Vagina (tissue), 2 donors: ENCODE measurements at regions not wholly inside any gene's neighbourhood (a gene's known extent, or its start where the extent isn't known, plus 50 kb on each side); places are given as distances from the start of the nearest gene placed in this dataset.

ENCODE experiments used
- DNase-seq, 2 donors: peaks; one replicate each; pipeline ENCODE4 v3.0.0-alpha.2; 2017; ENCODE audit errors: extremely low spot score in 2 of 2
- H3K27ac ChIP-seq: fragments of 200-600 bp; sonication (generic); one replicate; pipeline ENCODE4 v1.5.1; 2019
- H3K27me3 ChIP-seq: fragments of 200-600 bp; sonication (generic); one replicate; pipeline ENCODE4 v1.5.1; 2019
- H3K36me3 ChIP-seq, 2 donors: fragments of 200-600 bp; sonication (generic); one replicate each; pipeline ENCODE4 v1.5.1; 2017 to 2019
- H3K4me1 ChIP-seq: fragments of 200-600 bp; sonication (generic); one replicate; pipeline ENCODE4 v1.5.1; 2019
- H3K4me3 ChIP-seq, 2 donors: fragments of 200-600 bp; sonication (generic); 1 replicate in 1 of 2; 2 replicates in 1 of 2; pipeline ENCODE4 v1.5.1; 2016 to 2019
- H3K9me3 ChIP-seq: fragments of 200-600 bp; sonication (generic); one replicate; pipeline ENCODE4 v1.5.1; 2019
- POLR2A ChIP-seq, 2 donors: fragments of 450-650 bp; IDR thresholded peaks; one replicate each; pipeline ENCODE4 v1.6.1; 2017; ENCODE audit warnings: antibody characterized with exemption in 2 of 2, mild to moderate bottlenecking in 2 of 2, moderate library complexity in 2 of 2
- POLR2AphosphoS5 ChIP-seq, 2 donors: sonication (generic); formaldehyde crosslinking; IDR thresholded peaks; one replicate each; pipeline ENCODE4 v1.9.0; 2017; ENCODE audit warnings: antibody characterized with exemption in 2 of 2, mild to moderate bottlenecking in 2 of 2, low read depth in 1 of 2; ENCODE audit not compliant: insufficient read depth in 1 of 2
- intact Hi-C: fragments of 100-400 bp; cut with DNase I; formaldehyde crosslinking; loops from one replicate; pipeline ENCODE4 v1.15.1; 2023
- TF ChIP-seq, protein P1 (sequence below), 3 experiments: fragments of 450-650 bp in 2 of 3; fragments of 200-600 bp in 1 of 3; sonication (generic) in 1 of 3; IDR thresholded peaks; one replicate each; pipeline ENCODE4 v1.5.1; 2017 to 2019; ENCODE audit warnings: antibody characterized with exemption in 3 of 3, mild to moderate bottlenecking in 2 of 3, moderate library complexity in 2 of 3

DNA sequence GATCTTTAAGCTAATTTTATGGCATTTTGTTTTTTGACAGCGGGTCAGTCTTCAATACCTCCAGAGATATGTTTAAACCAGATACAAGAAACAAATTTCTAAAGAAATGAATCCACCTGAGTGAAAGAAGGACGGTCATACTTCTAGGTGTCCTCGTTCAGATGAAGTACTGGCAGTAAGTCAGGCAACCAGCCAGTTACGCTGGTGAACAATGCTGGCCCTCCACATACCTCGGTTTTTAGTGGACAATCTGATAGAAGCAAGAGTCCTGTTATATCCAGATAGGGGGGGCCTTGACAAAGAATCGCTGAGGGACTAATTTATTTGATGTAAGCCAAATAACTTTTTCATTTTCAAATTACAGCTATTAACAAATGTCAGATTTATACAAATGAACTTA lies 266.4 kb upstream of the KLF14 start:
- H3K36me3 ChIP-seq: peaks cover 0 to 7% of the 10 kb centered on the region in 2 donors
- H3K27ac ChIP-seq: no peak overlapping the region
- no peak for DNase-seq
- H3K4me1 ChIP-seq: peaks cover 58% of the 10 kb centered on the region
- H3K27me3 ChIP-seq: no peaks in the 10 kb centered on the region
- H3K4me3 ChIP-seq: no peak overlapping the region
- TF ChIP-seq POLR2AphosphoS5 (IDR thresholded peaks at IDR 0.05; ENCODE audit: insufficient read depth in 1 of 2, low read depth in 1 of 2) (no peak), POLR2A (IDR thresholded peaks at IDR 0.05) (no peak)
- TF ChIP-seq, protein P1, sequence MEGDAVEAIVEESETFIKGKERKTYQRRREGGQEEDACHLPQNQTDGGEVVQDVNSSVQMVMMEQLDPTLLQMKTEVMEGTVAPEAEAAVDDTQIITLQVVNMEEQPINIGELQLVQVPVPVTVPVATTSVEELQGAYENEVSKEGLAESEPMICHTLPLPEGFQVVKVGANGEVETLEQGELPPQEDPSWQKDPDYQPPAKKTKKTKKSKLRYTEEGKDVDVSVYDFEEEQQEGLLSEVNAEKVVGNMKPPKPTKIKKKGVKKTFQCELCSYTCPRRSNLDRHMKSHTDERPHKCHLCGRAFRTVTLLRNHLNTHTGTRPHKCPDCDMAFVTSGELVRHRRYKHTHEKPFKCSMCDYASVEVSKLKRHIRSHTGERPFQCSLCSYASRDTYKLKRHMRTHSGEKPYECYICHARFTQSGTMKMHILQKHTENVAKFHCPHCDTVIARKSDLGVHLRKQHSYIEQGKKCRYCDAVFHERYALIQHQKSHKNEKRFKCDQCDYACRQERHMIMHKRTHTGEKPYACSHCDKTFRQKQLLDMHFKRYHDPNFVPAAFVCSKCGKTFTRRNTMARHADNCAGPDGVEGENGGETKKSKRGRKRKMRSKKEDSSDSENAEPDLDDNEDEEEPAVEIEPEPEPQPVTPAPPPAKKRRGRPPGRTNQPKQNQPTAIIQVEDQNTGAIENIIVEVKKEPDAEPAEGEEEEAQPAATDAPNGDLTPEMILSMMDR (IDR thresholded peaks at IDR 0.05): no peak
- H3K9me3 ChIP-seq: no peaks in the 10 kb centered on the region
- intact Hi-C loops: no loop called here

DNA sequence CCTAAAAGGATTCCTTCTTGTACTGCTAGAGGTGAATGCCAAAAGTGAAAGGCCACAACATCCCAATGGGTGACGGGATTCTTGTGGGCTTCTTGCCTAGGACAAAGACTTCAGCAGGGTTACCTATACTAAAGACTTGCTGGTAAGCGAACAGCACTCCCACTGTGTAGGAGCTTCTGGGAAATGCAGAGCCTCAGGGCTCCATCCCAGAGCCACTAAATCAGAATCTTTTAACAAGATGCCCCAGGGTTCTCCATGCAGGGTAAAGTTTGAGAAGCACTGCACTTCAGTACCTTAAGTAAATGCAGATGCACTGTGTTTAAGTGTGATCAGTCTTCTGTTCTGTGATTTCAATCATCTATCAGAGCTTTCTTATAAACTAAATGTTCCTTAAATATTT lies 266.9 kb upstream of the KLF14 start:
- H3K4me1 ChIP-seq: peaks cover 53% of the 10 kb centered on the region
- TF ChIP-seq POLR2A (IDR thresholded peaks at IDR 0.05) (no peak), POLR2AphosphoS5 (IDR thresholded peaks at IDR 0.05; ENCODE audit: insufficient read depth in 1 of 2, low read depth in 1 of 2) (no peak)
- TF ChIP-seq, protein P1 (IDR thresholded peaks at IDR 0.05): no peak
- no peaks in the 10 kb centered on the region for H3K9me3 ChIP-seq
- no peak overlapping the region for H3K4me3 ChIP-seq
- intact Hi-C loops: no loop called here
- no peak overlapping the region for H3K27ac ChIP-seq
- H3K27me3 ChIP-seq: no peaks in the 10 kb centered on the region
- peak in 1 of 2 donors; percentile 37 for DNase-seq
- peaks cover 0 to 7% of the 10 kb centered on the region in 2 donors for H3K36me3 ChIP-seq

DNA sequence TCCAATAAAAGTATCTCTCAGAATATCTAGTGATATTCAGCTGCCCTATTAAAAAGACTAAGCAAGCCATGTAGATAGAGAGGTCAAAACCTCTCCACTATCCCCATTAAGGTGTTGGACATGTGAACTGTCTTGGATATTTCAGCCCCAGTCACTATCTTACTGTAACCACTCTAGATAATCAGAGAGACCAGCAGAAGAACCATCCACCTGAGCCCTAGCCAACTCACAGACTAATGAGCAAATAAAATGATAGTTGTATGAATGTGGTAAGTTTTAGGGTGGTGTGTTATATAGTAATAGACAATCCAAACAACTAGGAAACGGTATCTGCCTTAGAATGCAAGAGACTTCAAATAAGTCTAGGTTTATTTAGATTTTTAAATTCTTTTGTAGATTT lies 268.6 kb upstream of the KLF14 start:
- DNase-seq: no peak
- H3K27me3 ChIP-seq: no peaks in the 10 kb centered on the region
- H3K36me3 ChIP-seq: peaks cover 0 to 7% of the 10 kb centered on the region in 2 donors
- H3K9me3 ChIP-seq: no peaks in the 10 kb centered on the region
- no peak overlapping the region for H3K27ac ChIP-seq
- intact Hi-C loops: no loop called here
- H3K4me1 ChIP-seq: peaks cover 48% of the 10 kb centered on the region
- no peak overlapping the region for H3K4me3 ChIP-seq
- TF ChIP-seq POLR2AphosphoS5 (IDR thresholded peaks at IDR 0.05; ENCODE audit: insufficient read depth in 1 of 2, low read depth in 1 of 2) (no peak), POLR2A (IDR thresholded peaks at IDR 0.05) (no peak)
- TF ChIP-seq, protein P1 (IDR thresholded peaks at IDR 0.05): no peak

DNA sequence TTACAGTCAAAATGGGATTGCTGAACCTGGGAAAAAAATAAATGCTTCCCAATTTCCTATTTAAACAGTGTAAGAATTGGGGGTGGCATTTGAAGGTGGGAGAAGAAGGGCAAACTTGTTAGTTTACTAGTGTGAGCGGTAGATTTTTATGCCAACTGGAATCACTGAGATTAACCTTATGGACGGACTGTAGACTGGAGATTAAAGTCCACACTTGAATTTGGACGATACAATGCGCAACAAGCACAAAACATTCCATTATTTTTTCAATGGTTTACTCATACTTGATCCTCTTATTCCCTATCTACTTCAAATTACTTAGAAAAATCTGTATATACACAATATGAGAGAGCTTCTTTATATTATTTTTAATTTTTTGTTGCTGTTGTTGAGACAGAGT lies 269.6 kb upstream of the KLF14 start:
- intact Hi-C loops: no loop called here
- peaks cover 0 to 7% of the 10 kb centered on the region in 2 donors for H3K36me3 ChIP-seq
- no peak overlapping the region for H3K4me3 ChIP-seq
- no peaks in the 10 kb centered on the region for H3K27me3 ChIP-seq
- TF ChIP-seq POLR2AphosphoS5 (IDR thresholded peaks at IDR 0.05; ENCODE audit: insufficient read depth in 1 of 2, low read depth in 1 of 2) (no peak), POLR2A (IDR thresholded peaks at IDR 0.05) (no peak)
- TF ChIP-seq, protein P1 (IDR thresholded peaks at IDR 0.05): no peak
- H3K27ac ChIP-seq: no peak overlapping the region
- no peak for DNase-seq
- H3K9me3 ChIP-seq: no peaks in the 10 kb centered on the region
- peaks cover 48% of the 10 kb centered on the region for H3K4me1 ChIP-seq

DNA sequence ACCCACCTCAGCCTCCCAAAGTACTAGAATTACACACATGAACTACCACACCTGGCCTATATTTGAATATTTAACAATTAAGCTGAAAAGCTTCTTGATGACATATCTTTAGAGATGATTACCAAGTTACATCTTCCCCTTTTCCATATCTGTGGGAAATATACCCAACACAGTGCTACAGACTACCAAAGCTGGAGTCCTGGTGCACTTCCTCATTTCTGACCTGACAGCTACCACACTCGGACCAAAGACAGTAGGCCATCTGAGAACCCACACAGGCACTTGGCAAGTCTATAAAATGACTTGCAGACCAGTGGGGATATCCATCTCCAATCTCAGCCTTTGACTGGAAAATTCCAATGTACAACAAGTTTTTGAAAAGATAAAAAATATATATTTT lies 270.4 kb upstream of the KLF14 start:
- intact Hi-C loops: no loop called here
- peaks cover 48% of the 10 kb centered on the region for H3K4me1 ChIP-seq

More for the DNA sequence above, 270.4 kb upstream of the KLF14 start:
- no peaks in the 10 kb centered on the region for H3K27me3 ChIP-seq
- DNase-seq: no peak
- peaks cover 0 to 7% of the 10 kb centered on the region in 2 donors for H3K36me3 ChIP-seq
- no peak overlapping the region for H3K27ac ChIP-seq
- H3K4me3 ChIP-seq: no peak overlapping the region
- no peak for TF ChIP-seq POLR2AphosphoS5 (IDR thresholded peaks at IDR 0.05; ENCODE audit: insufficient read depth in 1 of 2, low read depth in 1 of 2)
- TF ChIP-seq POLR2A (IDR thresholded peaks at IDR 0.05): no peak
- TF ChIP-seq, protein P1 (IDR thresholded peaks at IDR 0.05): no peak
- no peaks in the 10 kb centered on the region for H3K9me3 ChIP-seq
